Urinary bladder (tissue), 3 donors: ENCODE measurements at regions not wholly inside any gene's neighbourhood (a gene's known extent, or its start where the extent isn't known, plus 50 kb on each side); places are given as distances from the start of the nearest gene placed in this dataset.
A peak's percentile ranks its signal among the peaks of the same experiment; 100 is the strongest.

Experiments
- DNase-seq: peaks from one replicate; pipeline ENCODE4 v3.0.0-alpha.2; 2015; ENCODE audit errors: extremely low spot score
- H3K27ac ChIP-seq: one replicate; pipeline ENCODE4 v1.5.1; 2013; ENCODE audit warnings: low read depth, mild to moderate bottlenecking, moderate library complexity
- H3K36me3 ChIP-seq: one replicate; pipeline ENCODE4 v1.6.1; 2013; ENCODE audit warnings: mild to moderate bottlenecking, moderate library complexity; ENCODE audit not compliant: insufficient read depth
- H3K4me1 ChIP-seq: one replicate; pipeline ENCODE4 v1.6.1; 2013; ENCODE audit warnings: mild to moderate bottlenecking, moderate library complexity; ENCODE audit not compliant: insufficient read depth
- H3K4me3 ChIP-seq: one replicate; pipeline ENCODE4 v1.5.1; 2013; ENCODE audit warnings: low read depth, low read length
- WGBS: extraction: QIAGEN DNeasy Blood & Tissue Kit; methylation state at CpG from one replicate; pipeline ENCODE4 v1.1.7; 2013; 5-methylcytosine and 5-hydroxymethylcytosine counted together
- donor health status: healthy with polysubstance abuse.
- donor health status: healthy.

DNA sequence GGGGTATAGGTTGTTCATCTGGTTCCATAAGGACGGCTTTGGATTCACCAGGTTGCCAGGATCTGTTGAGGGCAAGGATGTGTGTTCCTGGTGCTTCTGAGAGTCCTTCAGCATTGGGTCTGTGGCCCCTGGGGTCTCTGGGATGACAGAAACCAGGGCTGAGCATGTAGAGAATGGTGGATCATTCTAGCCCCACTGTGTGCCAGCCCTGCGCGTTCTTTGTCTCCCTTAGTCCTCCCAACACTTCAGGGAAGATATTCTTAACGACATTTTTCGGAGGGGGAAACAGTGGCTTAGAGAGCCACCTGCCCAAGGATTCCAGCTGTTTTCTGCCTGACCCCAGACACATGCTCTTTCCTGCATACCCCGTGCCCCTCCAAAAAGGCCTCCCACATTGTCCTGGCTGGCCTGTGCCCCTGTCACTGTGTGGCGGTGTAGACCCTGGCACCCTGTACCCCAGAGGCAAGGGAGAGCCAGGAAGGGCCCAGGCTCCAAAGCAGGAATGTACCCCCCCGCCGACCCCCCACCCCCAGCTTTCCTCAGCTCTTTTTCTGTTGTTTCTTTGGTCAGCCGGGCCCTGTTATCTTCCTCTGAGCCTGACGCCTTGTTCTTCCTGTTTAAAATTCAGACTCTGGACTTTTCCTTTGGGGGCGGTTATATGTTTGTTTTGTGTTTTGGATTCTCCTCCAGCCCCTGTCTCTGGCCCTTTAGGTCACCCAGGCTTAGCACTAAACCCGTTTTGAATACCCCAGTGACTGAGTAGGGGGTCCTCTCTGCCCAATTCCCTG is 57.8 kb upstream of the SMAD6 start:
- H3K4me1 ChIP-seq, result no peaks in the 10 kb centered on the region
- 62% methylated on average over 13 of the region's 13 CpGs for WGBS
- H3K4me3 ChIP-seq, result no peak overlapping the region
- H3K36me3 ChIP-seq, result no peaks in the 10 kb centered on the region
- no peak for DNase-seq
- H3K27ac ChIP-seq, result no peak overlapping the region

DNA sequence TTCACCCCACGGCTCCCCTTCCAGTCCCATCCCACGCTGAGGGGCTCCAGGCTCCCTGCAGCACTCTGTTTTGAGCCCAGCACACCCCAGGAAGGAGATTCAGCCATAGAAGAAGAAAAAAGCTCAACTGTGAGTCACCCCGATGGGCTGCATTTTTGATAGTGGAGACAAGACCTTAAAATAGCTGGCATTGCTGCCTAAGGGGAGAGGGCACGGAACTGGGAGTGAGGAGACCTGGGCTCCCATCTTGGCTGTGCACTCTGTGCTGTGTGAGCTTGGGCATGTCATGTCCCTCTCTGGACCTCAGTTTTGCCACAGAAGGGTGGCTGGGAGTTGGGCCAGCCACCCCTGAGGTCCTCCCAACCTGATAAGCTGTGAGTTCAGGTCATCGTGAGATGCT is 57.2 kb upstream of the SMAD6 start:
- WGBS, result 42% methylated on average over 5 of the region's 5 CpGs
- DNase-seq, result no peak
- H3K4me1 ChIP-seq, result no peaks in the 10 kb centered on the region
- no peaks in the 10 kb centered on the region for H3K36me3 ChIP-seq
- no peak overlapping the region for H3K4me3 ChIP-seq
- no peak overlapping the region for H3K27ac ChIP-seq

DNA sequence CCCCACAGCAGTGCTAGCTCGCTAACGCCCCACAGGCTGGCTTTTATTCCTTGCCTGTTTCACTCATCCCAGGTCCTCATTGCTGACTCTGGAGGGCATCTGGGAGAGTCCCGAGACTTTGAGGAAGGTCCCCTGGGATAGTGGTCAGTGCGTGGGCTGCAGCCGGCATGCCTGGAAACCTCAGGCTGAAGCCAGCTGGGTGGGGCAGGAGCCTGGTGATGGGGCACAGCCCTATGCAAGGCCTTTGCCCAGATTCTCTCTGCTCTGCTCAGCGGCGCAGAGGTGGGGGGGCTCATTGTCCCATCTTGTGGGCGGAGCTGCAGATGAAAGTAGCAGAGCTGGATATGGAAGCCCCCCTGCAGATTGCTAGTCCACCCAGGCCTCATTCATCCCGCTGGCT is 55.7 kb upstream of the SMAD6 start:
- no peaks in the 10 kb centered on the region for H3K36me3 ChIP-seq
- DNase-seq, result no peak
- no peak overlapping the region for H3K27ac ChIP-seq
- WGBS, result 78% methylated on average over 9 of the region's 9 CpGs
- no peaks in the 10 kb centered on the region for H3K4me1 ChIP-seq
- no peak overlapping the region for H3K4me3 ChIP-seq

DNA sequence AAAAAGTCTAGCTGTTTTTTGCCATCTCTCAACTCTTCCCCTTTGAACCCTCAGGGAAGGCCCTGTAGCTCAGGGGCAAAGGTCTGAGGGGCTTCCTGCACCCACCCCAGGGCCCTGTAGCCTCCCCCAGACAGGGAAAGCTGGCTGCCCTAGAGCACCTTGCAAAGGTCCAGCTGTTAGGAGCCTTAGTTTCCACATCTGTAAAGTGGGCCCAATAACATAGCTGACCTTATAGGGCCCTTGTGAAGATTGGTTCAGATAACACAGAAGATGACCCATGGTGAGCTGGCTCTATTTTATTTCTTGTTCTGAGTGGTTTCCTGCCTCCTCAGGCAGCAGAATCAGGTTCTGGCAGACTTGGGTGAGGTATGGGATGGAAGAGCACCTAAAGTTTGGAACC is 55.2 kb upstream of the SMAD6 start:
- H3K27ac ChIP-seq, result peak overlapping the region; percentile 14
- H3K4me1 ChIP-seq, result no peaks in the 10 kb centered on the region
- no peak overlapping the region for H3K4me3 ChIP-seq
- no peak for DNase-seq
- H3K36me3 ChIP-seq, result no peaks in the 10 kb centered on the region

DNA sequence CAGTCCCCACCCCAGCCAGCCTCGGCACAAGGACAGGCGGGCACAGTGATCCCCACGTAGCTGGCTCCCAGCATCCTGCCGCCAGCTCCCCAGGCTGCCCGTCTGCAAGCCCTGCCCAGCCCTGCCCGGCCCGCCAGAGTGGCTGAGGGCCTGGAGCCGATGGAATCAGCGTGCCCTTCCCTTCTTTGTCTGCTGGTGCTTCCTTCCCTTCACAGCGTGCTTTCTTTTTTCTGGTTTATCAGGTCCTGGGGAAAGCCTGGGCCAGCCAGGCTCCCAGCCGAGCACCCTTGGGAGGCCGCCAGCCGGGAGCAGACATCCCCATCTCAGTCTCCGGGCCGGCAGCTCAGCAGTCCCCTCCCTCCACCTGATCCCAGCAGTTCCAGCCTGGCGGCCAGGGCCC is 54.7 kb upstream of the SMAD6 start:
- no peaks in the 10 kb centered on the region for H3K4me1 ChIP-seq
- H3K27ac ChIP-seq, result peak overlapping the region; percentile 86
- no peaks in the 10 kb centered on the region for H3K36me3 ChIP-seq
- DNase-seq, result peak; percentile 59
- WGBS, result 25% methylated on average over 16 of the region's 16 CpGs
- no peak overlapping the region for H3K4me3 ChIP-seq

DNA sequence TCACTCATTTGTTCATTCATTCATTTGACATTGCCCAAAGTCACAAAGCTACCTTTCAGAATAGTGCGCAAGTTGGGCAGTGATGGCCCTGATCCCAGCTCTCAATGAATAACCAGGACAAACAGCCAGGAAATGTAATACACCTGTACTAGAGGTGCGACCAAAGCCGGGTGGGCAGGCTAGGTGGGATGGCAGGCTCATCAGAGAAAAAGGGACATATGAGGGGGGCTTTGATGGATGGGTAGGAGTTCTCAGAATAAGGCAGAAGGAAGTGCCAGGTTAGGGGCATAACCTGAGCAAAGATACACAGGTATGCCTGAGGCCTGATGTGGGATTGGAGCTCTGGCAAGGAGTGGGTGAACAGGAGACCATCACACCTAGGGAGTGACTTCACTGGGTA is 53.4 kb upstream of the SMAD6 start:
- H3K4me1 ChIP-seq, result no peaks in the 10 kb centered on the region
- WGBS, result 83% methylated on average over 3 of the region's 3 CpGs
- no peaks in the 10 kb centered on the region for H3K36me3 ChIP-seq
- no peak for DNase-seq
- no peak overlapping the region for H3K4me3 ChIP-seq
- no peak overlapping the region for H3K27ac ChIP-seq

DNA sequence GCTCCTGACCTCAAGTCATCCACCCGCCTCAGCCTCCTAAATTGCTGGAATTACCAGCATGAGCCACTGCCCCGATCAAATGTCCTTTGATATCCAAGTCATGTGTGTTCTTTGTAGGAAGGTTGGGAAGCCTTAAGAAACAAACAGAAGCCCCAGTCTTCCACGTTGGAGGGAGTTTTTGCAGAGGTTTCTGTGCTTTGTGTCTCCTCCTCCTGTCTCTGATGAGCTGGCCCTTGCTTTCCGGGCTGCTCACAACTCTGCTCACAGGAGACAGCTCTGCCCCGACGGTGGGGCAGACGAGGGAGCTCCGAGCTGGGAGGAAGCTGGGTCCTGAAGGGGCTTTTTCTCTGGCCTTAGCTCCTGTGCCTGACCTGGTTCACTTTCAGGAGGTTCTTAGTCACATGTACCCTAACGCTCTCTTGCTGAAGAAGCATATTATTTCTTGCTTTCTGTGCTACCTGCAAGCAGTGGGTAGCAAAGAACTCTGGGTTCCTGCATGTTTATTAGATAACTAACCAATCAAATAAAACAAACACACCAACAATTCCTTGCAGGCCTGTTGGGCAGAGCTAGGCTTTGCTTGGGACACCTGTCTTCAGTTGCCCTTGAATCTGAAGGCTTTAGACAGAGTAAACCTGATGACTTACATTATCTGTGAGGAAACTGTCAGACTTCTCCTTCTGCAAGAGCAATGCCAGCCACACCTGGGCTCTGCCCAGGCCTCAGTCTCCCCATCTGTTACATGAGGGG is 52.6 kb upstream of the SMAD6 start:
- DNase-seq, result no peak

DNA sequence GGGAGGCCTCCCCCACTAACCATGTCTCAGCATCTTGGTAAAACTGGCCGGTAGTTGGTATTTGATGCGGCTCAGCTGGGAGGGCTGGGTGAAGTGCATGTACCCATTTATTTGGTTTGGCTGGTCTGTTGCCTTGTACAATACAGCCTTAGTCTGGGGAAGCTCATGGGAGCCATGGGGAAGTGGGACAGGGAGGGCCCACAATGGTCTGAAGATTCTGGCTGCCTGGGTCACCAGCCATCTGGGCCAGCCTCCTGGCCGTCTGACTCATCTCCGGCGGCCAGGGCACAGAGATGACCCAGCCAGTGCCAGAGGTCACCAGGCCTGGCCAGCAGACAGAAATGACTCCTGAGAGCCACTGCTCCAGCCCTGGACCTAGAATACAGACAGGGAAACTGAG is 51.6 kb upstream of the SMAD6 start:
- Histone ChIP-seq H3K4me1 (no peaks in the 10 kb centered on the region), H3K27ac (no peak overlapping the region), H3K36me3 (no peaks in the 10 kb centered on the region), H3K4me3 (no peak overlapping the region)
- 81% methylated on average over 5 of the region's 5 CpGs for WGBS
- DNase-seq, result no peak

More for the DNA sequence above, 52.6 kb upstream of the SMAD6 start:
- H3K27ac ChIP-seq, result no peak overlapping the region
- no peaks in the 10 kb centered on the region for H3K36me3 ChIP-seq
- H3K4me1 ChIP-seq, result no peaks in the 10 kb centered on the region
- WGBS, result 79% methylated on average over 9 of the region's 9 CpGs
- no peak overlapping the region for H3K4me3 ChIP-seq

DNA sequence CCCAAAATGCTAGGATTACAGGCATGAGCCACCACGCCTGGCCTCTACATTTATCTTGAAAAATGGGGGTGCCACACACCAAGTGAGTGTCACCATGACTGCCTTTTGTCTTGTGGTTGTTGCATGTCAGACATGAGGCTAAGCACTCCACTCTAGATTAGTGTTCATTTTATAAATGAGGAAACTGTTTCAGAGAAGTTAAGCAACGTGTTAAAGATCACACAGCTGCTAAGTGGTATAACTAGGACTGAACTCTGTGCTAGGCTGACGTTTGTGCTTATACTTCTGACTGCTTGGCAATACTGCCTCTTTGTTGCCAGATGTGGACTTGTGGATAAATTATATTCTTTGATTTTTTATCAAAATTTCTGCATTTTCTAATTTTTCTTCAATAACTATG is 50.8 kb upstream of the SMAD6 start:
- no peaks in the 10 kb centered on the region for H3K4me1 ChIP-seq
- H3K4me3 ChIP-seq, result no peak overlapping the region
- 91% methylated on average over 3 of the region's 3 CpGs for WGBS
- no peak for DNase-seq
- H3K27ac ChIP-seq, result no peak overlapping the region
- no peaks in the 10 kb centered on the region for H3K36me3 ChIP-seq

DNA sequence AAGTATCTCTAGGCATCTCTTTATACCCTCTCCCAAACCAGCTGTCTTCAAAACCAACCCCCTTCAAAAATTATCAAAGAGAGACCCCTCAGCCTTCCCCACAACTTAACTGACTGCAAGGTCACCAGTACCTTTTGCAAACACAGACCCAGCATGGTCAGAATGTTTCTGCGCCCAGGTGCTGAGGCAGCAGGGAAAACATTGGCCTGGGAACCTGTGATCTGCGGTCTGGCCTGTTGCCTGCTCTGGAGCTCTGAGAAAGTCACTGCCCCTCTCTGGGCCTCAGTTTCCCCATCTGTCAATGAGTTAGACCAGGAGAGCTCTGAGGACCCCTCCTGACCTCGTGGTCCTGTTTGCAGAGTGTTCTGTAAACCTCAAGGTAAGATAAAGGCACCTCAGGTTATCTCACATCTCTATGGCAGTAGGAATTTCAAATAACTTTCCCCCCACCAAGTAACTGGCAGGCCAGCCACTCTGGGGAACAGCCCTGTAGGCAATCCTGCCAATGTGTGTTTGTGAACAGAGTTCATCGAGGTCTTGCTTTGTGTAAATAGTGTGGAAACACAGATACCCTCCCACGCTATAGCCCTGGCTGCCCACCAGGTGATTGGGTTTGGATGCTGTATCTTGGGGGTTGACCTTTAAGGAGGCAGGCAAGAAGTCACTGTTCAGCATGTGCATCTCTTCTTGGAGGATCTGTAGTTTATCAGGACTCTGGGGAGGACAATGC is 50.0 kb upstream of the SMAD6 start:
- Histone ChIP-seq H3K4me1 (no peaks in the 10 kb centered on the region), H3K27ac (no peak overlapping the region), H3K36me3 (no peaks in the 10 kb centered on the region), H3K4me3 (no peak overlapping the region)
- DNase-seq, result no peak
- WGBS, result 81% methylated on average over 5 of the region's 5 CpGs
